ENCODE measurements at regions not wholly inside any gene's neighbourhood (a gene's known extent, or its start where the extent isn't known, plus 50 kb on each side); places are given as distances from the start of the nearest gene placed in this dataset.

GRCh38 chr6:76448109-76448508 lies 375.6 kb upstream of the IMPG1 start:
- no peak for TF ChIP-seq CTCF (IDR thresholded peaks at IDR 0.05)
- TF ChIP-seq POLR2A (IDR thresholded peaks at IDR 0.05) = no peak
